ENCODE measurements at regions not wholly inside any gene's neighbourhood (a gene's known extent, or its start where the extent isn't known, plus 50 kb on each side); places are given as distances from the start of the nearest gene placed in this dataset.

GRCh38 chr3:193897731-193898180 is 238.2 kb upstream of the HES1 start:
- no peak for TF ChIP-seq CTCF (conservative IDR thresholded peaks at IDR 0.05; ENCODE audit: low read length)
- TF ChIP-seq EZH2phosphoT487 (IDR thresholded peaks at IDR 0.05; ENCODE audit: borderline replicate concordance), result no peak
